DOHH2 (cell line): ENCODE measurements at regions not wholly inside any gene's neighbourhood (a gene's known extent, or its start where the extent isn't known, plus 50 kb on each side); places are given as distances from the start of the nearest gene placed in this dataset.

Source experiments
- CTCF ChIP-seq: fragments of 200-600 bp; sonication (generic); IDR thresholded peaks from one replicate; pipeline ENCODE4 v1.5.1; 2014; ENCODE audit warnings: antibody characterized with exemption, mild to moderate bottlenecking, low read depth, low read length; ENCODE audit not compliant: poor library complexity, severe bottlenecking
- EZH2phosphoT487 ChIP-seq: fragments of 200-600 bp; sonication (generic); IDR thresholded peaks from 2 replicates; pipeline ENCODE4 v1.6.1; 2017; ENCODE audit warnings: borderline replicate concordance, mild to moderate bottlenecking, antibody characterized with exemption, low read length, moderate library complexity, mixed read lengths

- no peak for TF ChIP-seq CTCF
- no peak for TF ChIP-seq EZH2phosphoT487
Observed at GRCh38 chr3:150036780-150037179, 66.1 kb upstream of the PFN2 start.
